ENCODE measurements at regions not wholly inside any gene's neighbourhood (a gene's known extent, or its start where the extent isn't known, plus 50 kb on each side); places are given as distances from the start of the nearest gene placed in this dataset.

DNA sequence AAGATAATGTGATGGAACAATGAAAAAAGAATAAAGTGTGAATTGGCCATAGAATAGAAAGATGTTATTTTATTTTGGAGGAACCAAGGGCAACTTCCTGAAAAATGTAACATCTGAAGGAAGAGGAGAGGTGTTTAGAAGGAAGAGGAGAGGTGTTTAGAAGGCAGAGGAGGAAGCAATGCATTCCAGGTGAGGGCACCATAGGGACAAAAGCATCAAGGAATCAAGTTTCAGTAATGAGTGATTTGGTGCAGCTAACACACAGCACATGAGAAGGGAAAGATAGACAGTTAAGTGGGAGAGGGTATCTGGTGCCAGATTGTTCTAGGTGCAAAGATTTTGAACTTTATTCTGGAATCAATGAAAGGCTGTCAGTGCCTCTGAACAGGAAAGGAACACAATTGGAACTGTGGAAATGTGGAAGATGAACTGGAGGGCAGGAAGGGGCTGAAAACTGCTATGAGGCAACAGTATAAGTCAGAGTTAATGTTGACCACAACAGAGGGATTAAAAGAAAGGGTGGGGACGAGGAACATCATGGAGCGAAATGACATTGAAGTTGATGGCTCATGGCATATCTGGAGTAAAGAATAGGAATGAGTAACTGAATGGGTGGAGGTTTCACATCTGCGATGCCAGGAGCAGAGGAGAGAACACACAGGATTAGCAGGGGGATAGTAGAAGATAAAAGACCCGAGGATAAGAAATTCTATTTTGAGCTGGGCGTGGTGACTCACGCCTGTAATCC is 326.6 kb downstream of the LRIG3 start:
- no peak for DNase-seq

DNA sequence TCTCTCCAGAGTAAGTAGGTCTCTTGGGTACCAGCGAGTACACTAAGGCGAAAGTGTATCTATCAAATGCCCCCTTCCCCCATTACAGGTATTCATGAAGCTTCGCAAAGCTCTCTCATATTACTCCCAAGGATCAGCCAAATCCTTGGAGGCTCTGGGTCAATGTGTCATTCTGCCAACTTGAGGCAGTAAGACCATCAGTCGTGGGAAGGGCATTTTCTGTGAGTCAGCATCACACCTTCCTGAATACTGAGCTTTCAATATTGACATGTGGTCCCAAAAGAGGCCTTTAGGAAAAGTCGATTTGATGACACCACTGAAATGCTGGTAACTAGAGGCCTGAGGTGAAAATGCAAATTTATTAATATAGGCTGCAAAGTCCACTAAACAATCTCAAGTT is 323.9 kb downstream of the LRIG3 start:
- DNase-seq = no peak

DNA sequence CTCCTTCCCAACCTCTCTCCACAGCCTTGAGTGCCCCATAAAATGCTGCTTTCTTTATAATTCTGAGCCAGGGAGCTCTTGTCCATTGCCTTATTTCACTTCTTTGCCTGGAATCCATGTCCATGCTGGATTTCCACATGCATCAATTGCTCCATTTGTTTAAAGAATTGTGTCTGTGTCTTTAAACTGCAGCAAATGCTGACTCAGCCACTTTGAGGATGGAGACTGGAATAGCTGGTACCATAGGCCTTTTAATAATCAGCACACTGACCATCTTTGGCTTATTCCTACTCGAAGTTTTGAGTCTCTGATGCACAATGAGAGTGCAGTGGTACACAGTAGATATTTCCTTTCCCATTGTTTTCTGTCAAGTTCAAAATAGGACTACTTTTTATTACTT is 318.8 kb downstream of the LRIG3 start:
- DNase-seq = no peak

DNA sequence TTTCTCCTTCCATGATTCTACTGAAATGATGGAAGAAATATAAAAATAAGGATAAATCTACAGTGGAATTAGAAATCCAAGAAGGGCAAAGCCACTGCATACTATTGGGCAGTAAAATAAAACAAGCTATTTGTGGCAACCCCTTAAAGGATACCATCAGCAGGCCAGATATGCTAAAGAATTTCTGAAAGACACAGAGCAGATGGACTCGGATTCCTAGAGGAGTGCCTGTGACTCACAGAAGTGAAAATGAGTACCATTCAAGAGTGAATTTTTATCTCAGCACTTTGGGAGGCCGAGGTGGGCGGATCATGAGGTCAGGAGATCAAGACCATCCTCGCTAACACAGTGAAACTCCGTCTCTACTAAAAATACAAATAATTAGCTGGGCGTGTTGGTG is 318.1 kb downstream of the LRIG3 start:
- no peak for DNase-seq

DNA sequence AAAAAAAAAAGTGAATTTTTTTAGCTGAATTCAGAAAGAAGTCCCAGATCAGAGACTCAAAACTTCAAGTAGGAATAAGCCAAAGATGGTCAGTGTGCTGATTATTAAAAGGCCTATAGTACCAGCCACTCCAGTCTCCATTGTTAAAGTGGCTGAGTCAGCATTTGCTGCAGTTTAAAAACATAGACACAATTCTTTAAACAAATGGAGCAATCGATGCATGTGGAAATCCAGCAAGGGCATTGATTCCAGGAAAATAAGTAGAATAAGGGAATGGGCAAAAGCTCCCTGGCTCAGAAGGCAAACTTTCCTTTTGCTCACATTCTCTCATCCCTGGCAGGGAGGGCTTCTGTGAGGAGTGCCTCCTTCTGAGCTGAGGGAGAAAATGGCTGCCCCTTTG is 317.6 kb downstream of the LRIG3 start:
- DNase-seq = no peak

DNA sequence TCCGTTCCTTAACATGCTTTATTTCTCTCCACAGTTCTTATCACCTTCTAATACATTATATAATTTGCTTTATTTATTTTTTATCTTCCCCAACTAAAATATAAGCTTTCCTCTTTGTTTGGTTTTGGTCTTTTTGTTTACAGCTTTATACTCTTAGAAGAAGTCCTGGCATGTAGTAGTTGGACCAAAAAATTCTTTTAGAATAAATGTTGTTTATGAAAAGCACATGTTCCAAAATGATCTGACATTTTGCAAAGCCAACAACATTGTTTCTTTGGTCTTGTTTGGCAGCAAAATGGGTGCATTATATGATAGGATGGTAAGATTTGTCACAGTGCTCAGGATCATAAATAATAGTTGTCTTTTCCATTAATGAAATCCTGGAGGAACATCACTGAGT is 312.5 kb downstream of the LRIG3 start:
- no peak for DNase-seq

DNA sequence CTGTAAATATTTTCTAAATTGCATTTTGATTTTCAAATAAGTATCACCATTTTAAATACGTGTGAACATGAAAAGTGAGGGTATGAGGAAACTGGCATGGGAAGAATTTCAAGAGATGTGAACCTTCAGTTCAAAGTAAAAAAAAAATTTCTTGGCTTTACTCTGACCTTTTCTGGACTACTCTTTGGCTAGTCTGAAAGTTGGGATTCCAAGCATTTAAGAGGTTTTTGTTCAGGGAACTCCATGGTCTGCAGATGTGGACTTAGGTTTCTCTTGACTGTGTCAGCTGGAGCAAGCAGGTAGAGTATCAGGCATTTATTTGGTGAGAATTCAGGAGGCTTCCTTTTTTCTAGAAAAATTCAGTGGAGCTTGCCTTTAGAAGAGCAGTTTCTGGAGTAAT is 311.6 kb downstream of the LRIG3 start:
- no peak for DNase-seq

DNA sequence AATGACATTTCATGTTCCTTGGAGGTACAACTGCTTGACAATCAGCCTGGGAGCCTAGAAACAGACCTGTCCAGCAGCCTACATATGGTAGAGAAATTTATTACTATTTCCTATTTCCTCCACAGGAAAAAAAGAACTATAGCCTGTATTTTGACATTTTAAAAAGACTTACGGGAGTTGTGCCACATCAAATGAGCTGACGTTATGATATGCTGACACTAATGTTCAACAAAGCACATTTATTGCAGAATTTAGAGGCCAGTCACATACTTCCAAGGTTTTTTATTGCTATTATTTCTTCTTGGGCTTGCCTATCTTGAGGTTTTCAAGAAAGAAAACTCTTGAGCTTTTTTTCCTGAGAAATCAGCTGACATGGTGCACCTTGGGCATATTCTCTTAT is 305.3 kb downstream of the LRIG3 start:
- no peak for DNase-seq

DNA sequence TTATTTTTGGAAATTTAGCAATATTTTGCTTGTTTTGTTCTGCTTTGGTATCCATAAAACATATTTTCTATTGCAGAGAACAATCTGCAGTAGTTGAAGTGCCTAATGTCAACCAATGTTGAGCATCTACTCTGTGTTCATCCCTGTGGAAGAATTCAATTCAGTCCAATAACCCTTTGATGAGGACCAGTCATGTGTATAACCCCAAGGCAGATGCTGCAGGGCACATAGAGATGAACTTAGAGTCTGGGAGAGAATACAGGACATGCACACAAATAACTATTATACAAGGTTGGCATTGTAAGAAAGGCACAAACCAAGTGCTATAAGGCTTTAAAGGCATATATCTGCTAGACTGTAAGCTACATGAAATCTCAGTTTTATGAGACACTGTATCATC is 304.7 kb downstream of the LRIG3 start:
- no peak for DNase-seq

DNA sequence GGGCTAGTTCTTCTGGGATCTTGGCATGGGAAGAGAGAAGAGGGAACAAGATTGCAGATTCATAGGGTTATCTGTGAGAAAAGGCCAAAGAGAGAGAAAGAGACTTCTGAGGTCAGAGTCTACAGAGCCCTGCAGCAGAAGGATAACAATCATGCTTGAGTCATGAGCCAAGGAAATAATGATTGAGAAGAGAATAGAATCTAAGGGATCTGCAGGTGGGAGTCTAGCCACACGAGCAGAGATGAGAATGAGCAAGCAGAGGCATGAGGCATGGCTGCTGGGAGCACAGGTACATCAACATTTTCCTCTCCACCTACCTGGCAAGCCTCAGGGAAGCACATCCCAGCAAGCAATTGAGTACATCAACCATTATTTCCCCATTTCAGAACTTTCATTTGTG is 303.7 kb downstream of the LRIG3 start:
- no peak for DNase-seq

DNA sequence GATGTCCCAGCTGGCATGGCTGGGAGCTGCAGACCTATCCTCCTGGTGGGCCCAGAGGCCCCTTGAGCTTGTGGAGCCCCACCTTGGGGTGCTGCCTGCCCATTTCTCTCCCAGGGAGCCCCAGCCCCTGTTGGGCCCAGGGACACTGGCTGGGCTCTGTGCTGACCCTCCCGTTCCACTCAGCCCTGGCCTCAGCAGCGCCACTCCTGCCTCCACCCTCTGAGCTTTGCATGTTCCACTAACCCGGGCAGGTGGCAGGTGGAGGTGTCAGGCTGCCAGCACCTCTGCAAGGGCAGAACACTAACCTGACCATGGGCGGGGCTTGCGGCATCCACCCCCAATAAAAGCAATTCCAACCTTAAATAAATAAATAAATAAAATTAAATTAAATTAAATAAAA is 299.2 kb downstream of the LRIG3 start:
- DNase-seq = no peak

DNA sequence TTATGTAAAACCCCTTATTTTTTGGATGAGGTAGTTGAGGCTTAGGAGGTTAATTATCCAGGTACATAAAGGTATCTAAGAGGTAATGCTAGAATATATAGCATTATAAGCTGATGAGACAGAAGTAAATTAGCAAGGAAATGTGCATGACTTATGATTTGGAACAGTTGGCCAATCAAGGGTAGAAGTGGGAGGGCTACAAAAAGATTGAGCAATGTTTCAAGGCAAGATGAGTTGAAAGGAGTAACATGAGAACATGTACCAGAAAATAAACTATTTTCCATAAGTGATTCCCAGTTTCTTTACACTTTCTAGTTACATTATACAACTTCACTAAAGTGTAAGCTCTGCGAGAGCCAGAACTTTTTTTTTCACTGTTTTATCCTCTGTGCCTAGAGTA is 290.9 kb downstream of the LRIG3 start:
- DNase-seq = no peak

DNA sequence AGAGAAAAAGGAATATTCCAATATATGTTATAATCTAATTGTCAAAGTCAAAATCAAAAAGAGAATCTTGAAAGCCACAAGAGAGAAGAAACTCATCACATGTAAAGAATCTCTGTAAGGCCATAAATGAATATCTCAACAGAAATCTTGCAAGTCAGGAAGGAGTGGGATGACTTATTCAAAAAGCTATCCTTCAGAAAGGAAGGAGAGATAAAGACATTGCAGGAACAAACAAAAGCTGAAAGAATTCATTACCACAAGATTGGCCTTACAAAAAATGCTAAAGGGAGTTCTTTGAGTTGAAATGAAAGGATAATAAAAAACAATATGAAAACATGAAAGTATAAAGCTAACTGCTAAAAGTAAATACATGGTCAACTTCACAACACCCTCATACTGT is 286.8 kb downstream of the LRIG3 start:
- DNase-seq = no peak

DNA sequence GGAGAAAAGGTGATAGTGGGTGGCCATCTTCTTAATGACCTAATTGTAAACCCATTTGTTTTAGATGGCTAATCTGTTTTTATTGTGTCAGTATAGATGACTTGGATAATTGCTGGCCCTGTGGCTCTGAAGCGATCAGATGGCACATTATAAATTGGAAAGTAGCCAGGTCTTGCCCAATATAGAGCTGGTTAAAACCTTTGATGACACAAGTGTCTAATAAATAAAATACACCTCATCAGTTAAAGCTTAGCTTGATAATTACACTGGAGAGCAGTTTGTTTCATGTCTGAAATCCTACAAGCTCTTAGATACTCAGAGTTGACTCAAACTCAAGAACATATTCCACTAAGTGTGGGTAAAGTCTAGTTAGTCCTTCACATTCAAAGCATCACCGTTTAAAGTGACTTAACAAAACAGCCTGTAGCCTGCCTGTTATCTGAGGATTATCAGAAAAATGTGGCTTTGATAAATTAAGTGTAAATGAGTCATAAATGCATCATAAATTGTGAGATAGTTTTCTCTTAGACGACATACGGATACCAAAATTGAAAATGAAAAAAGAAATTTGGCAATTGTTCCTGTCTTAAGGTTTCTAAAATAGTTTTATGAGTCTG is 280.9 kb downstream of the LRIG3 start:
- DNase-seq = no peak

DNA sequence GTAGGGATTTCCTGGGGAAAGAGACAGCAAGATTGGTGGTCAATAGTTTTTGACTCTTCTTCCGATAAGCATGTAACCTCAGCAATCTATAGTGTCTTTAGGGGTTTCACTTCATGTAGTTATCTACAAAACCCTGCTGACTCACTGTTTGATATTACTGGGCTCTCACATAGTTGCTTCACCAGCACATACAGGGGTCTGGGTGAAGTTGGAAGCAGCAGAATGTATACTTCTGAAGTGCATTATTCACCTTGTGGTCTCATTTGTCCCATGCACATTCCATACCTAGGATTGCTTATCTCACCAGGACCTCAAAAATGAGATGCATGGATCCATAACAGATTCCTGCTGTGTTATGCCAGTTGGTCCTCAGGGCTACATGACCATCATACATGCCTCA is 280.0 kb downstream of the LRIG3 start:
- DNase-seq = no peak

DNA sequence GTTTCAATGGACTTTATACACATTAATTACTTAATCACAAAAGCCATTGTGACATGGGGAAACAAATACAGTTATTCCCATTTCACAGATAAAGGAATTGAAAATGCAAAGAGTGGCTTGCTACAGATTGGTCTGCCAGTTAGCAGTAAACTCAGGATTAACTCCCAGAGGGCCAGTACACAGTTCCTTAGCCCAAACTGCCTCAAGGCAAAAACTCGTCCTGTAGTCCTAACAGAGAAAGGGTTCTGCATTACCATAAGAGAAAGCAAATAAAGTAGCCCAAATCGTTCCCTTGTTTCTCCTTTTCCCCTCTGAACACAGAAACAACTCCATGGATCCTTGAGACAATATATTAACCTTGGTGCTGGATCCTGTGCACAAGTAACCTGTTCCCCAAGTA is 274.4 kb downstream of the LRIG3 start:
- no peak for DNase-seq

DNA sequence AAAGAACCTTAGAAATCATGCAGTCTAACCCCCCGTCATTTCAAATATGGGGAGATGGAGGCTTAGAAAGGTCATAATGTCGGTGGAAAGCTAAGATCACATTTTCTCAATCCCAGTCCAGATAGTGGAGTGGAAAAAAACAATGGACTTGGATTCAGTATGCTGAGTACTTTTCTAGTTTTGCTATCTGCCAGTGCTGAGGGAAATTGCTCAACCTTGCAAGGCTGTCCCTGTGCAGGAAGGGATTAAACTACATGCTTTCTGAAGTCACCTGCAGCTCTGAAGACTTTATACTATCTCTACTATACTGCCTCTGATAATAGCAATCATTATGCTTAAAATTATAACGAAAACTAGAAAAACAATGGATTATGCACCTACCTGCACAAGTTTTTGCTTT is 272.8 kb downstream of the LRIG3 start:
- DNase-seq = no peak

DNA sequence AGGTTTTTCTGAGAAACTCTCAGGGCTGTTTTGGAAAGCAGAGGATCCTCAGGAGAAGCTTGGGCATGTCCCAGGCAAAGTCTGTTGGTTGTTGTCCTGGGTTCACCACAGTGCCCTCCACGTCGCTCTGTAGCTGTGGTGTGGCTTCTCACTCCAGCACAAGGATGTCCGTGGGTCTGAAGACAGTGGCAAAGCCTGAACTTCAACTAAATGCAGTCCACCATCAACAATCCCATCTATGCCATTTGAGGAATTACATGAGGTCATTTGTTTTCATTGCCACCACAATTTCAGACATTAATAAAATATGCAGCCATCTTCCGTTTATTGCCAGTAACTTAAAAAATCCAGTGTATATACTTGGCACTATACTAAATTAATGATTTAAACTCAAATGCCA is 272.1 kb downstream of the LRIG3 start:
- peak; percentile 1 for DNase-seq

DNA sequence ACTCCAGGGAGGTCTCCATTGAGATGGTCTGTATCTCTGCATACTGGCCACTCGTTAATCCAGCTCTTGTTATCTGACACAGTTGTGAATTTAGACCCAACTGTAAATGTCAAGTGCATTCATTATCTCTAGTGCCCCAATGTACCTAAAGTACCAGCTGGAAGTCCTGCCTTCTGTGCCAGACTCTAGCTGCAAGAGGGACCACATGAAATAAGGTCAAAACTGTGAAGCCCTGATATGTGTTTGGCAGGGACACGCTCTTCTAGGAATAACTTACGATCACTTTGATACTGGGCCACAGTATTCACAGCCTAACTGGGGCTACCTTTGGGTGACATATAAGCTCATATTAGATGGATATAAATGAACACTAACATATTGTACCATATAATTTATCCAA is 268.5 kb downstream of the LRIG3 start:
- DNase-seq = no peak

DNA sequence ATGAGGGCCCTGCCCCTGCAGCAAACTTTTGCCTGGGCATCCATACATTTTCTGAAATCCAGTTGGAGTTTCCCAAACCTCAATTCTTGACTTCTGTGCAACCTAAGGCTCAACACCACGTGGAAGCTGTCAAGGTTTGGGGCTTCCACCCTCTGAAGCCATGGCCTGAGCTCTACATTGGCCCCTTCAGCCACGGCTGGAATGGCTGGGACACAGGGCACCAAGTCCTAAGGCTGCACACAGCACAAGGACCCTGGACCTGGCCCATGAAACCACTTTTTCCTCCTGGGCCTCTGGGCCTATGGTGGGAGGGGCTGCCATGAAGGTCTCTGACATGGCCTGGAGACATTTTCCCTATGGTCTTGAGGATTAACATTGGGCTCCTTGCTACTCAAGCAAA is 266.3 kb downstream of the LRIG3 start:
- no peak for DNase-seq

DNA sequence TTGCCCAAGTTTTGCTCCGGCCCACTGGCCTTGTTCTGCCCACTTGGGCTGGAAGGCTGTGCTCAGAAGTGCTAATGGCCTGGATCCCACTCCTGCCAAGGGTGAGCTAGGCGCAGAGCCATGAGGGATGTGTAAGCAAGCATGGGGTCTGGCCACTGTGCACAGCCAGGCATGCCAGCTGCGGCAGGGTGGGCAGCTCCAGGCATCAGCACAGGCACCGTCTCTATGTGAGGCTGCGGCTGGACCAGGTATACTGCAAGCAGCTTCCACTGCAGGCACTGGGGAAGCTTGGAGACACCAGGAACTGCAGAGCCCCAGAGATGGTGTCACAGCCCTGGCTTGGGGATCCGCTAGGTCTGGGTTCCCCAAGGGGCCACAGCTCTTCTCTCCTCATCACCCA is 264.9 kb downstream of the LRIG3 start:
- no peak for DNase-seq

DNA sequence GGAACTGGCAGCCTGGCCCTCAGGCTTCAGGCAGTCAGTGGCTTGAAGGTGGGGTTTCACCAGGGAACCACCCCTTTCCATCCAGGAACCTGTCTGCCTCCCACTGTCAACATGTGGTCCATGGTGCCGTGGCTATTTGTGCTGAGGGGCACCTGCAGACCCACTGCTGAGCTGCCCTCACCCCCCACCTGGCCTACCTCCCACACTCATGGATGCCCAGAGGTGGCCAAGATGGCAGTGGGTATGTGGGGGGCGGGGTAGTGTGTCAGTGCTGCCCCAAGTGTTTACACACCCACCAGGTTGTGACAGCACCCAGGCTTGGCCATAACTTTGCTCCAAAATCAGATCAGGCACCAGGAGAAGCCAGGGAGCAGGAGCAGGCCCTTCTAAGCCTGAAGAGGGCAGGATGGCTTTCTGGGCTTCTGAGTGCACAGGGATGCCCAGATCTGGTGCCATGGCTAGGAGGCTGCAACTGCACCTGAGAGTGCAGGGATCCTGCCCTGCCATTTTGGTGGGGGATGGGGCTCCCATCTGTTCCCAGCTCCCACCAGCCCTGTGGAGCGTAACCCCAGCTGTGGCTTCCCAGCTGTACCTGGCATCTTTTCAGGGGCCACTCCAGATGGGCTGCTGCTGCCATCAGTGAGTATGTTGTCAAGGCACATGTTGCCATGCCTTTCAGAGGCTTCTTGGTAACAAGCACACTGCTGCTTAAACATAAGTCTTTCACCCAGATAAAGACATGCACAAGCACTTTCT is 263.9 kb downstream of the LRIG3 start:
- DNase-seq = no peak

DNA sequence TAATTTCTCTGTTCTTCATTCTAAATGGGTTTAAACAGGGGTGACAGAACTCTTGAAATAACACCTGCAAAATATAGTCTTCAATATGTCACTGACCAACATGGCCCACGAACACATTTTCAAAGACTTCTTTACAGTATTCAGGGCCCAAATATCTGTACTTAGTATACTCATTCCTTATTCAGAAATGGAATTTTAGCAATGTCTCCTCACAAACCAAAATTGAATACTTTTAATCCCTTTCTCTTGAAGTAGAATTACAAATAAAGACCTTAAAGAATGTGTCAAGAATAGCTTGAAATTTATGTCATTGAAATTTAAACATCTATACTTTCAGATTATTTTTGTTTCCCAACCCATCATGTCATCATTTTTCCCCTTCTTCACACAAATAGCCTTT is 263.1 kb downstream of the LRIG3 start:
- no peak for DNase-seq

DNA sequence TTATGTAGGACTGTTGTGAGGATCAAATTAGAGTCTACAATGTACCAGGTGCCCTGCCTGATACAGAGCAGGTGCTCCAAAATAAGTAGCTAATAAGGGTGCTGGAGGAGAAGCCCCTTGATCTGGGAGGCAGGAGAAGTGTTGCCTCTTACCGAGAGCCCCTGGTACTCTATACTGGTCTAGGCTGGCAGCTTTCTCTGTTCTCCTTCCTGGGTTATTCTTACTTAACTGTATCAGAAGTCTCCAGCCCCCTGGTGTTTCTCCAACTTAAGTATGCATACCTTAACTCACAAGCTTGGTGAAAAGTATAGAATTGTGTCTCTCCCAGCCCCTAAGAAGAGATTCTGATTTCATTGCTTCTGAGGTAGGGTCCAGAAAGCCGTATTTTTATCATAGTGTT is 254.9 kb downstream of the LRIG3 start:
- no peak for DNase-seq

All from hindlimb muscle (tissue), 1 donor.